Posterior cingulate gyrus (tissue), 11 donors: ENCODE measurements at regions not wholly inside any gene's neighbourhood (a gene's known extent, or its start where the extent isn't known, plus 50 kb on each side); places are given as distances from the start of the nearest gene placed in this dataset.

Source experiments
- DNase-seq, 10 donors: peaks; one replicate each; pipeline versions ENCODE4 v3.0.0 to v3.0.0-alpha.2; 2020 to 2021; ENCODE audit warnings: mixed read lengths in 3 of 10
- intact Hi-C: fragments of 100-400 bp; cut with DNase I; formaldehyde crosslinking; loops from one replicate; pipeline ENCODE4 v1.15.1; 2023

DNA sequence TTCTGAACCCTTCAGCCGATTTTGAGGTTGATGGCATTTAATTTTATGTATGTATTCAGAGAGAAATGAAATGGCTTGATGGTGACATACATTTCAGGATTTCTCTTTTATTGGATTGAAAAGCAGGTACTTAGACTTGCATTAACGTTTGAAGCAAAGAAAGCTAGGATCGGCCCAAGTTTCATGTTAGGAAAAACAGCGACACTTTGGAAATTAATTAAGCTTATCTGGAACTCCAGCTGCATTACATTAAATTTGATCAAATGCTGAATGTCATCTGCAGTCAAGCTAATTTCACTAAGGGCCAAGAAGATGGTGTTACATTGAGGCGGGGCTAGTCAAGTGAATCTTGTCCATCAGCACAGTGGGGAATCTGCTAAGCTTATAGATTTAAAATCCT lies 441.8 kb downstream of the IRS1 start:
- no peak for DNase-seq
- intact Hi-C loops, result no loop called here

DNA sequence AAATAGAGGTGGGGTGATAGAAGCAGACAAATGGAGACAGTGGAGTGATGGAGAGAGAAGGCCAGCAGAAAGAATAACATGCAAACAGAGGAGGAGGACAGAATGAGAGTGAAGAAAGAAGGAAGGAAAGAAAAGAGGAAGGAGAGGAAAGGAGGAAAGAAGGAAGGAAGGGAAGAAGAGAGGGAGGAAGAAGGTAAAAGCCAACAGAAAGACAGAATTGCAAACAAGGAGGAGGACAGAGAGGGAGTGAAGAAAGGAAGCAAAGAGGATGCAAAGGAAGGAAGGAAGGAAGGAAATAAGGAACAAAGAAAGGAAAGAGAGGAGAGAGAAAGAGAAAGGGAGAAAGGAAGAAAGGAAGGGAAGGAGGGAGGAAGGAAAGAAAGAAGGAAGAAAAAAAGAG lies 444.0 kb downstream of the IRS1 start:
- intact Hi-C loops, result no loop called here
- DNase-seq, result no peak

DNA sequence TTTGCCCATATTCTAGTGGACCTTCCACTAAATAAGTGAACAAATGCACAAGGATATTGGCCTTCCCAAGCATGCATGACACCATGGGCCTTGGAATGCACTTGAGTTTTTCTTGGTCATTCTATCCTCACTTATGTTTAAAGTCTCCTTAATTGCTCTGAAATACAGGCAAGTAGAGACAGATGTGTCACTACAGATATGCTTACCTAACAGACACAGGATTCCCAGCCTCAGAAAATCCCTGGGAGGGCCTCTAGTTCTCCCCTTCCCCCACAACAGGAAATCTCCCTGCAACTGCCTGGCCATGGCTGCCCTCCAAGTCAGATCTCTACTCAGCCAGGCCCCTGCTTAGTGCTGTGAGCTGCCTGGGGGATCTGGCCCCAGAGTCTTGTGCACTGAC lies 445.2 kb downstream of the IRS1 start:
- intact Hi-C loops, result no loop called here
- no peak for DNase-seq

DNA sequence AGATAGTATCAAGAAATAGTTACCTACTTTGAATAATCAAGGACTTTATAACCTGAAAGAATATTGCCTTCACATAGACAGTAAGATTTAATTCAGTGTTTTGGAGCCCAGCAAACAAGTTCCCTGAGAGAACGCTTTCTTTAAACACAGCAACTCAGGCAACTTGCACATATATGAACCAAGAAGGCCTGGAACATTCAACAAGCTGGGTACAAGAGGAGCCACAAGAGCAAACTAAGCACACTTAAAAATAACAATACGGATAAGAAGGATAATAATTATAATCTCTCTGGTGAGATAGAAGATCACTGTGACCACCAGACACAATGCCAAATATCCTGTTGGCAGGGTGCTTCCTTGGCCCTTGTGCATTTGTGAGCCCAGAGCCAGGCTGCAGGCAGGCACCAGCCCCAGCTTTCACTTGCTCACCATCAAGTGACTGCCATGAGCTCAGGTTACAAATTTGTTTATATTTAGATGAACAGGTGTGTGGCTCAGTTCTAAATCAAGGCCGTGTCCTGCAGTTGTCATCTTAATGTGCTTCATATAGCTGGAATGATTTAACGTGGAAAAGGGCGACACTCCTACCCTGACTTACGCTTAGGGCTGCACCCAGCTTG lies 446.6 kb downstream of the IRS1 start:
- DNase-seq, result peak in 1 of 10 donors; percentile 61
- intact Hi-C loops, result no loop called here

DNA sequence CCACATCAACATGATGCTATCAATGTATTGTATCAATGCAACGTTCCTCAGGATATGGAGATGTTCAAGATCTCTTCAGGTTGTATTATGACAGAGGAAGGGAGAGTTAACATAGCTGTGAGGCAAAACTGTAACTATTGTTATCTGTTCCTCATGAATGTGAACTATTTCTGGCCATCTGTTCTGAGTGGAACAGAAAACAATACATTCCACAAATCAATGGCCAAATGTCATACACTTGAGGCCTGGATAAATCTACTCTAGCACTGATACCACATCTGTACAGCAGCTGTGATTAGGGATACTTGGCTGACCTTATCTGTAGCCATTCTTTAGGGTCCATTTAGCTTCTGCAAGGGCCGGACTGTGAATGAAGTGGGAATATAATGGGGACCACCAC lies 447.9 kb downstream of the IRS1 start:
- no peak for DNase-seq
- intact Hi-C loops, result no loop called here

DNA sequence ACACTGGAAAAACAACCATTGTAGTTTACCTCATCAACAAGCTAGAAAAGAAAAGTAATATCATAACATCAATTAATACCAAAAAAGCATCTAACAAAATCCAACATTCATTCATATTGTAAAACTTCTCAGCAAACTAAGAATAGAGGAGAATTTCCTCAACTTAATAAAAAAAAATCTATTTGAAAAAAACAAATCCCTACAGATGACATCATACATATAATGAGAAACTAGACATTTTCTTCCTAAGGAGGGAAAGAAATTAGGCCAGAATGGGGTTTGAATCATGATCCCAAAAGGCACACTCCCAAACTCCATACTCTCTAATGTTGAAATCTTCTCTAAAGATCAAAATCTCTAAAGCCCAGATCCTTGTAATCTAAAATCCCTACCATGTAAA lies 460.0 kb downstream of the IRS1 start:
- intact Hi-C loops, result no loop called here
- DNase-seq, result no peak

DNA sequence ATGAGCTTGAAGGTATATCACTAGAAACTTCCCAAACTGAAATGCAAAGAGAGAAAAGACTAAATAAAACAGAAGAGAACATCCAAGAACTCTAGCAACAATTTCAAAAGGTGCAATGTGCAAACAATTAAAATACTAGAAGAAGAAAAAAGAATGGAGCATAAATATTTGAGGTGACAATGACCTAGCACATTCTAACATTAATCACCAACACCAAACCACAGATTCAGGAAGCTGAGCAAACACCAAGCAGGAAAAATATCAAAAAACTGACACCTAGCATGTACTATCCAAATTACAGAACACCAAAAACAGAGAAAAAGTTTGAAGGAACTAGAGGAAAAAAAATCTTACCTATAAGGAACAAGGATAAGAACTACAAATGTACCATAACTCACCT lies 460.8 kb downstream of the IRS1 start:
- no peak for DNase-seq
- intact Hi-C loops, result no loop called here

DNA sequence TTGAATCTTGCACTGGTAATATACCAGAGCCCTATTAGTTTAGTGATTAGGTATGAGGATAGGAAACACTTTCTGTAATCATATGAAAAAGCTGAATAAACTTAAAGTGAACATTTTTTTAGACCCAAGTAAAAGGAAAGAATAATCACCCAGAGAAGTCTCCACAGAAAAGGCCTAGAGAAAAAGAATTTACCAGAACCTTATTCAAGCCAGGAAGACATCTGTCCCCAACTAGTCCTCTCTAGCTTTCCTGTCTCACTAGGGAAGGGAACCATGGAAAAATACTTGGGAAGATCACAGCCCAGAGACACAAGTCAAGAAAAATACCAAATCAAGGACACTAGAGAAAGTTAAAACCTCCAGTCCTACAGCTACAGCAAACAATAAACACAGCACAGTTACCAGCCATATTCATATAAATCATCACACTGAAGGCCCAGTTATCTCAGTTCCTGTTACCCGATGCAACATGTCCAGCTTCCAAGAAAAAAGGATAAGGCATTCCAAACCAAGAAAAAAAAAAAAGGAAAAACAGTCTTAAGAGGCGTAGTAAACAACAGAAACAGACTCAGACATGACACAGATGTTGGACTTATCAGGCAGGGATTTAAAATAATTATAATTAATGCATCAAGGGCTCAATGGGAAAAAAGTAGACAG lies 461.5 kb downstream of the IRS1 start:
- intact Hi-C loops, result no loop called here
- DNase-seq, result no peak

DNA sequence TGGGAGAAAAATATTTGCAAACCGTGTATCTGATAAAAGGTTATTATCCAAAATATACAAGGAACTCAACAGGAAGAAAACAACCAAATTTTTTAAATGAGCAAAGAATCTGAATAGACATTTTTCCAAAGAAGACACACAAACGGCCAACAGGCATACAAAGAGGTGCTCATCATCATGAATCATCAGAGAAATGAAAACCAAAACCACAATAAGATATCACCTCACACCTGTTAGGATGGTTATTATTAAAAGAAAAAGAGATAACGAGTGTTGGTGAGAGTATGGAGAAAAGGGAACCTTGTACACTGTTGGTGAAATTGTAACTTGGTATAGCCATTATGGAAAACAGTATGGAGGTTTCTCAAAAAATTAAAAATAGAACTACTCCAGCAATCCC lies 463.3 kb downstream of the IRS1 start:
- DNase-seq, result no peak
- intact Hi-C loops, result no loop called here

DNA sequence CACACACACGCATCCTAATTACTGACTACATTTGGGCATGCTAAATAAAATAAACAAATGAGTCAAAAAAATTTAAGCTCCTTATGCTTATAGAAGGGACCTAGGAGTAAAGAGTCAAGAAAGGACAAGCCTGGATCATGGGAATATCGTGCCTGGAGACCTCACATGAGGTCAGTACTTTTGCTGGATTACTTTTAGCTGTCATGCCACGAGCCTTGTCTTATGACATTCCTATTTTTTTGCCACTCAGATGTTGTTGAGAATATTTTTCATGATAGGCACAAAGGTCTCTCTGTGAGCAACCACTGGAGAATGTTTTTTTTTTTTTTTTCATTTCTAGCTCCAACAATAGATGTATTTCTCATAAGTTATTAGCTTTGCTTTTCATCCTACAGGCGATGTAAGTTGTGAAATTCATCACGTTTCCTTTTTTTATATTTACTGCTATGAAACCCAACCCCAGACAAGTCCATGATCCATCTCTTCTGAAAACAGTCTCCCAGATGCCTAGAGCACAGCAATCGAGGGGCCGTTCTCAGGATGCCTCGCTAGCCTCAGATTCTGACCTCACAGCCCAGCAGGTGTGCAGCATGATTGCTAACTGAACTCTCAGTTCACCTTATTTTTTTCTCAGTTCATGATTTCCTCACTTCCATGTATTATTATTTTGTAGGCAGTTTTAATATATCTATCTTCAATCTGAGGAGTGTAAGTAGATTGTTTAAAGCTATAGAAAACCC lies 464.5 kb downstream of the IRS1 start:
- no peak for DNase-seq
- intact Hi-C loops, result no loop called here

DNA sequence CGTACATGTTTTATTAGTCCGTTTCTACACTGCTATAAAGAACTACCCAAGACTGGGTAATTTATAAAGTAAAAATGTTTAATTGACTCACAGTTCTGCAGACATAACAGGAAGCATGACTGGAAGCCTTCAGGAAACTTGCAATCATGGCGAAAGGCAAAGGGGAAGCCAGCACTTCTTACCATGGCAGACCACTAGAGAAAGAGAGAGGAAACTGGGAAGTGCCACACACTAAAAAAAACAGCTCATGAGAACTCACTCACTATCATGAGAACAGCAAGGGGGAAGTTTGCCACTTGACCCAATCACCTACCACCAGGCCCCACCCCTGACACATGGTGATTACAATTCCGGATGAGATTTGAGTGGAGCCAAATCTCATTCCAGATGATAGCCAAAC lies 466.2 kb downstream of the IRS1 start:
- intact Hi-C loops, result no loop called here
- DNase-seq, result no peak

DNA sequence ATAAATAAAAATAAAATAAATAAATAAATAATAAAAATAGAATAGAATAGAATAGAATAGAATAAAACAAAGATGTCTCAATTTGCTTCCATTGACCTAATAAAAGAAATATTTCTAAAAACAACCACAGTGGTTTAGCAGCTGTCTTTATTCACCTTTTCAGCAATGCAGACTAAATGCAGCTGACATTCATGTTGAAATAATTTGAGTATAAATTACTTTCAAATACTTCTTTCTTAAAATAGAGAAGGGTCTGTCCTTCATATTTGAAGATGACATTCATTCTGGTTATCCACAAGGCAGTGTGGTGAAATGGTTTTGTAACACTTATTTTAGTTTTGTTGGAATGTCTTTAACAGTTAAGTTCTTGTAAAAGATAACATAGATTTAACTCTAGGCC lies 469.4 kb downstream of the IRS1 start:
- intact Hi-C loops, result no loop called here
- no peak for DNase-seq

DNA sequence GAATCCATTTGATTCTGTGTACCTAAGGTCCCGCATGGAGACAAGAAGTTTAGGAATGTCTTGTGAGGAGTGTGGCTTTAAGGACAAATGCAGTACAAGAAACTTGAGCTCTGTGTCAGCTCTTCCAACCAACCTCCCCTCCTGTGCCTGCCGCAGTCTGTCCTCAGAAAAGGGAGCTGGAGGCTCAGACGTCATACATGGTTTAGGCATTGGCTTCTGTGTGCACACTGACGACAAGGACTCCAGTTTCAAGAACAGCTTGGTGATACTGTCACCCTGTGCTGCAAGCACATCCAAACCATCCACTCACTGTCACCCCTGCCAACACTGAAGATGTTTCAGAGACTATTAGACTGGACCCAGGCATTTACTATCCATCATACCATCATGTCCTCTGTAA lies 470.4 kb downstream of the IRS1 start:
- DNase-seq, result no peak
- intact Hi-C loops, result no loop called here

DNA sequence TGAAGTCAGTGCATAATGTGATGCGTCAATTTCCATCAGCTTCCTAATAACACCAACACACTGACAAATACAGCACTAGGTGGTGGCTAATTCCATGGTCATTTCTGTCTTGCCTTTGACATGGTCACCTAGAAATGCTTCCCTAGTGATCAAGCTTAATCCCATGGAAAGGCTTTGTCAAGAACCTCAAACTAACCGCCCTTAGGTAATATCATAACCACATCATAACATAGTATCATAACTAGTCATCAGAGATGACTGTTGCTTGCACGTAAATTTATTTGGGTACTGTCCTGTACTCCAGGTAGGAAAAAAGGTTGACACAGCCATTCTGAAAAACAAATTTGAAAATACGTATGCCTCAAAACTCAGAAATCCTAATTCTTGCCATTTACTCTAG lies 471.8 kb downstream of the IRS1 start:
- intact Hi-C loops, result no loop called here
- DNase-seq, result no peak

DNA sequence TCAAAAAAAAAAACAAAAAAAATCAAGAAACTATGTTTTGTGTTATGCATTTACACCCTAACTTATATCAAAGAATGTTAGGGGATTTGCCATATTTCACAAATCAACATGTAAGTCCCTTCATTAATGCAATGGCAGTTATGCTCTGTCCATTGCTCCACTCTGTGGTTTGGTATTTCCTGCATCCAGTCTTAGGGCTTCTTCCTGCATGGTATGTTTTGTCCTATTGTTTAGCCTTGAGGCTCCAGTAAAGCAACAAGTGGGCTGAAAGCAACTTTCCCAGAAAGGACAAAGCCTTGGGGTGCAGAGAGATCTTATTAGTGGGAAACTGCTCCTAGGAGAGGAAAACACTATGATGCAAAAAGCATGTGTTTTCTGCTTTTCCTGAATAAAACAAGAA lies 474.1 kb downstream of the IRS1 start:
- no peak for DNase-seq
- intact Hi-C loops, result no loop called here

DNA sequence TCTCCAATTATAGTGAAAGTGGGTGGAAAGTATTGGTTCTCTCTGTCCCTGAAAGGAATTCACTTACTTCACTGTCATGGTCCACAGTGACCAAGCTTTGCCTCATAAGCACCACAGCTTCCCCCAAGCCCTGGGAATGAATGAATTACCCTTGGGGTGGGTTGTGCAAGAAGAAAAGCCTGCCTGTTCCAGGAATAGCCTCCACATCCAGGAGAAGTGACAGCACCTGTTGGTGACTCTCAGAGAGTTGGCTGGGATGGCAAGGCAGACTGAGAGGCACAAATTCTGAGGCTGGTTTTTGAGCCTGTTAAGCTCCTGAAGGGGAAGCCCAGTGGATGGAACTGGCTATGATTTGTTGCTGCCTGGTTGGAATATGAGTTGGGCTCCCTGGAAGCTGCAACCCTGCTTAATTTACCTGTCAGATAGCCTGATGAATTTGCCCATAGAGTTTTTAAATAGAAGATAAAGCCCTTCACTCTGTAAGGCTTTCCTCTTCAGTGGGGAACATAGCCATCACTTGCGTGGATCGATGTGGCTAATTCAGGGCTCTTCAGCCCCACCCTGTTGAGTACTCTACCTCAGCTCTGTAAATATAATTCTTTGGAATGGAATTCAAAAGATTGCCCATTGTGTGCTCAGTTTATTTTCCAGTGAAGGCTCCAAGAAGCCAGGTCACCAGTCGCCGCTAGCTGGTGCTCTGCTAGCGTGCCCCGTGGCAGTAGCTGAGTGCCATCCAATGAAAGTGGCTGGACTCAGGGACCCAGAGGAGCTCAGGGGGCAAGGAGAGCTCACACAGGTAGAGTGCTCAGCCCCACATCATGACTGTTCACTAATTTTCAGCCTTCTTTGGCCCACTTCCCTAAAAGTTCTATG lies 479.3 kb downstream of the IRS1 start:
- intact Hi-C loops, result no loop called here
- DNase-seq, result peak in 1 of 10 donors; percentile 27

DNA sequence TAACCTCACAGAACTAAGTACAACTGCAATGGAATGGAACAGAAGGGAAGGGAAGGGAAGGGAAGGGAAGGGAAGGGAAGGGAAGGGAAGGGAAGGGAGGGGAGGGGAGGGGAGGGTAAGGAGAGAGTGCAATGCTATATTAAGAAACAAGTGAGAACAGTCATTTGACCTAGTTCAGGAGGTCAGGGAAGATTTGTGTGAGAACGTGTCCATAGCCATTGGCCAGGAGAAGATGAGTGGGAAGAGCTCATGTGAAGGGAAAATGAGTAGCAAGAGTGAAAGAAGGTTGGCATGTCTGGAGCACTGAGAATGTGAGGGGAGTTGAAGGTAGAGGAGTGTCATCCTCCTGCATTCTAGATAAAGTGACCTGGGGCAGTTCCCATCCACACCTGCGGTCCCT lies 481.6 kb downstream of the IRS1 start:
- intact Hi-C loops, result no loop called here
- DNase-seq, result no peak

DNA sequence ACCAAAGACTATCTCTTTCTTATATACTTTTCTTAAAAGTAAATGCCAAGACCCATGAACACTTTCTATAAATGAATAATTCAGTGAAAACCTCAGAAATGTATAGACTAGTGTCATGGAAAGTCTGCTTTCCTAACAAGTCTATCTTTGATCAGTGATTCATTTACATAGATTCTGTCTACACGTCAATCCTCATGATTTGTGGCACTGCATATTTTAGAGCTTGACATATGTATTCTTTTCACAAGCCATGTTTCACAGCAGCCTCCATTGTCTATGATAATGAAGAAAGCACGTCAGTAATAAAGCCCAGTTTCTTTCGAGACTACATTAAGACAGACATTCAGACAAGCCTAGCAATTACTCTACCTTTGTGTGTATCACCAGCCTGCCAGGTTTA lies 486.6 kb downstream of the IRS1 start:
- intact Hi-C loops, result no loop called here
- no peak for DNase-seq

DNA sequence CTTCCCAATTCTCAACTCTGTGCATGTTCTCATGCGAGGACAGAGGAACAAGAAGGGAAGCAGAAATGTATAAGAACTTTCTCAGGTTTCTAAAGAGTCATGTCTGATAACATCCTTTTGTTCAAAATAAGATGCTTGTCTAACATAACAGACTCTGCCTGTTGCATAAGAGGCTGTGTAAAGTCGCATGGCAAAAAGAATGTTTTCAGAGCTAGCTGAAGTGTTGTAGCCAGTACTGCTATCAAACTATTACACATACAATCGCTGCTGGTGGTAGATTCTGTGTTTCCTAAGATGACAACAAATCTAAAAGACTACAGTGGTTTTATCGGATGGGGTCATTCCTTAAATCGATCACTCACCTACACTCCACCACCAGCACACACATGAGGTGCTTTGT lies 487.5 kb downstream of the IRS1 start:
- intact Hi-C loops, result no loop called here
- DNase-seq, result no peak

DNA sequence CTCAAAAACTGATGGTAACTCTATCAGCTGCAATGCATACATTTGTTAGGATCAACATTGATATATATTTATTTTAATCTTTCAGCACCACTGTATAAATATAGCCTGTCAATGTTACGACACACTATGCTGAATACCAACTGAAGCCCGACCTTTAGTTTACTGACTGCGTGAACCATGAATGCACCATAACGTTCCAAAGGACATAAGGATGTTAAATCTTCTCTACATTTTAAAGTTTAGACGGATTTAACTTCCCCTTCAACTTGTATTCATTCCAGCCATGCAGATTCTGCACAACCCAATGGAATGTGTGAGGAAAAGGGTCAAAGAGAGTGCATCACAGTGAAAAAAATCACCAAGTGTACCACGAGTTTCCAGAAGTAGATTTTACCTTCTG lies 489.5 kb downstream of the IRS1 start:
- intact Hi-C loops, result no loop called here
- DNase-seq, result no peak

DNA sequence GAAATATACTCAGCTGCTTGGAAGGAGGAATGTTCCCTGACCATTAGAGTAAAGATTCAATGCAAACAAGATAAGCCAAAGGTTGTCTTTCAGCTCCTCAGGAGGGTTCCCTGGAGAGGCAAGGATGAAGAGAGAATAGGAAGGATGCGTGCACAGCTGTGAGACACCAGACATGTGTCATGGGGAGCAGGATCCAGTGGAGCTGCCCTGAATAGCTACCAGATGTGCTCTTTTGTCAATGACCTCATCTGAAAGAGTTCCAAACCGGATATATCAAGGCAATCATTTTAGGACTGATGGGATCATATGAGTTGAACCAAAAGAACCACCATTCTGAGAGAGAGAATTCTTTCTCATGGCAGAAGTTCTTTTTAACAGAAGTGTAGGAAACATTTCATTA lies 490.6 kb downstream of the IRS1 start:
- intact Hi-C loops, result no loop called here
- DNase-seq, result no peak
